ENCODE measurements at regions not wholly inside any gene's neighbourhood (a gene's known extent, or its start where the extent isn't known, plus 50 kb on each side); places are given as distances from the start of the nearest gene placed in this dataset.

DNA sequence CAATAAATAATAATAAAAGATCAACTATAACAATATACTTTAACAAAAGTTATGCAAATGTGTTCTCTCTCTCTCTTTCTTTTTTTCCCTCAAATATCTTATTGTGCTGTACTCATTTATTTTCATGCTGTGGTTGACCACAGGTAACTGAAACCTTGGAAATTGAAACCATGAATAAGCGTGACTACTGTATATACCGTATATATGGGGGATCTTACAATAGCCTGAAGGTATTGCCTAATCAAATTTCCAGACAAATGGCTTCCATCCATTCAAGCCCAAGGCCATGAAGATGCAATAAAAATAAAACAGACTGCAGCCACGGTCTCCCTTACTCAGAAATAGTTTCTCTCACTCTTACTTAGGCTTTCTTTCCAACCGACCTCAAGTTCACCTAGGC, 98.3 kb downstream of the SLITRK6 start:
- intact Hi-C loops (cut with micrococcal nuclease): no loop called here
- Mint-ChIP-seq H3K27ac (no peak overlapping the region), H3K4me3 (ENCODE audit: low read depth) (no peak overlapping the region), H3K36me3 (ENCODE audit: low read depth) (no peaks in the 10 kb centered on the region), H3K4me1 (ENCODE audit: low read depth) (no peaks in the 10 kb centered on the region), H3K9me3 (peaks cover 20% of the 10 kb centered on the region), H3K27me3 (ENCODE audit: low read depth) (no peaks in the 10 kb centered on the region)
- no peak for DNase-seq (ENCODE audit: low spot score)

DNA sequence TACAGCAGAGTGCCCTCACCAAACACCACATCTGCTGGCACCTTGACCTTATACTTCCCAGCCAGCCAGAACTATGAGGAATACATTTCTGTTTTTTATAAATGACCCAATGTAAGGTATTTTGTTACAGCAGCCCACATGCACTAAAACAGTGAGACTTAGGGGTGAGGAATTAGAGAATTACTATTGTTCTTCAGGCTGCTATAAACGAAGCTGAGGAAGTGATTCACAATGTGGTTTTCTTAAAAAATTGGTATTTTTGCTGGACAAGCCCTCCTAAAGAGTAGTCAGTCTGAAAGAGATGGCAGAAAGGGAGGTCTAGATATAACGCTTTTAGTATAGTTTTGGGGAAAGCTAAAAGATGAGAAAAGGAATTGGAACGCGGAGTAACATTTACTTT, 101.0 kb downstream of the SLITRK6 start:
- Mint-ChIP-seq H3K4me1 (ENCODE audit: low read depth) (no peaks in the 10 kb centered on the region), H3K36me3 (ENCODE audit: low read depth) (no peaks in the 10 kb centered on the region), H3K9me3 (peaks cover 24% of the 10 kb centered on the region), H3K4me3 (ENCODE audit: low read depth) (no peak overlapping the region), H3K27me3 (ENCODE audit: low read depth) (no peaks in the 10 kb centered on the region), H3K27ac (no peak overlapping the region)
- intact Hi-C loops (cut with micrococcal nuclease): no loop called here
- no peak for DNase-seq (ENCODE audit: low spot score)

DNA sequence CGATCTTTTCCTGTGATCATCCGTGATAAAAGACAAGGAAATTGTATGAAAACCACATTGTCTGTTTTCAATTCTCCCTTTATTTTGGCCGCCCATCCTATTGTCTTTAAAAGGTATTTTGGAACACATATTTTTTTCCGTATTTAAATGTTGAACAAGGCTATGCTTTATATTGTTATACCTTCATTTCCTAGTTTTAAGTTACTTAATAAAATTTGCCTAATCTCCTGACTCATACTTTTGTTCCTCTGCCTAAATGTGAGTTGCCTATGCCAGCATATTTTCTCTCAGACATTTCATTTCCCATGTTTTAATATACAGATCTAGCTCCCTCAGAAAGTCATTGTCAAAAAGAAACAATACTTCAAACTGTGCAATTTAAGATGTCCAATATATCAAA, 104.2 kb downstream of the SLITRK6 start:
- DNase-seq (ENCODE audit: low spot score): no peak
- no peak overlapping the region for H3K27ac Mint-ChIP-seq
- H3K4me1 Mint-ChIP-seq (ENCODE audit: low read depth): no peaks in the 10 kb centered on the region
- H3K36me3 Mint-ChIP-seq (ENCODE audit: low read depth): no peaks in the 10 kb centered on the region
- H3K4me3 Mint-ChIP-seq (ENCODE audit: low read depth): no peak overlapping the region
- H3K27me3 Mint-ChIP-seq (ENCODE audit: low read depth): no peaks in the 10 kb centered on the region
- peaks cover 22% of the 10 kb centered on the region for H3K9me3 Mint-ChIP-seq
- intact Hi-C loops (cut with micrococcal nuclease): no loop called here

DNA sequence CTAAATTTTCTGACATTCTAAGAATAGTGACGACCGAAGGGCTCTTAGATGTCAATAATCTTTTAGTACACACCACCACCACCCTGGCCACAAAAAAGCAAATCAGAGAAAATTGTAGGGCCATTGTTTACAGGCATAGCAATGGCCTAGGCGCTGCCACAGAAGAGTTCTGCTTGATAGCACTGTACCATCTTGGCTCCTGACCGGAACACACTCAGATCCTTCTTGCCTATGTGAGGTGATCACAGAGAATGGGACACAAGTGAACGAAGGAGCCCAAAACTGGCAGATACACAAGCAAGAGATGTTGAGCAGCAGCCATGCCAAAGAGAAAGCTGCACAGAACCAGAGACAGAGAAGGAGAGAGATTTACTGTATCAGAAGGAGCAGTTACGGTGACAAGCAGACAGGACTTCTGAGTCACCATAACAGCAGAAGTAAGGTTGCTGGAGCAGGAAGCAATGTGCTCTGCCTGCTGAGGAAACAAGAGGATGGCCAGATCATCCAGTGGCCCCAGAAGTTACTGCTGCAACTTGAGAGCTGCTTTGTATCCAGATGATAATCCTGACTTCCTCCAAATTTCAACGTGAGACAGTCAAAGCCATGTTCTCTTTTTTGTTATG, 105.2 kb downstream of the SLITRK6 start:
- H3K27me3 Mint-ChIP-seq (ENCODE audit: low read depth): no peaks in the 10 kb centered on the region
- no peaks in the 10 kb centered on the region for H3K4me1 Mint-ChIP-seq (ENCODE audit: low read depth)
- H3K9me3 Mint-ChIP-seq: peaks cover 22% of the 10 kb centered on the region
- no peak overlapping the region for H3K4me3 Mint-ChIP-seq (ENCODE audit: low read depth)
- no peak for DNase-seq (ENCODE audit: low spot score)
- no peak overlapping the region for H3K27ac Mint-ChIP-seq
- no peaks in the 10 kb centered on the region for H3K36me3 Mint-ChIP-seq (ENCODE audit: low read depth)
- intact Hi-C loops (cut with micrococcal nuclease): no loop called here

DNA sequence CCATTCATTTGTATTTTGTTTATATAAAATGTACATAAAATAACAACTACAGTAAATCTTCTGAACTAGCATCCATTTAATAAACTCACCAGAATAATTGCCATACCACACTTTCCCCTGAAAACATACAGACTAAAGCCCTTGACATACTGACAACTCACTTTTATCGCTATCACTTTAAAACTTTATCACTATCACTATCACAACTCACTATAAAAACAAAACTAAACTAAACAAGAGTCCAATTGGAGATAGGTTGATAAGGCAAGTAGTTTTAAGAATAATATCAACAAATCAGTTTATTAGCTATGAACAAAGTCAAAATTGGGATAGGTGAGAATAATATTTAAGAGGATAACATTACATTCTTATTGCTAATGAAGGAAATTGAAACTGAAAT, 108.9 kb downstream of the SLITRK6 start:
- Mint-ChIP-seq H3K27me3 (ENCODE audit: low read depth) (no peaks in the 10 kb centered on the region), H3K4me1 (ENCODE audit: low read depth) (no peaks in the 10 kb centered on the region), H3K36me3 (ENCODE audit: low read depth) (no peaks in the 10 kb centered on the region), H3K4me3 (ENCODE audit: low read depth) (no peak overlapping the region), H3K9me3 (peaks cover 17% of the 10 kb centered on the region), H3K27ac (no peak overlapping the region)
- no peak for DNase-seq (ENCODE audit: low spot score)
- intact Hi-C loops (cut with micrococcal nuclease): no loop called here

DNA sequence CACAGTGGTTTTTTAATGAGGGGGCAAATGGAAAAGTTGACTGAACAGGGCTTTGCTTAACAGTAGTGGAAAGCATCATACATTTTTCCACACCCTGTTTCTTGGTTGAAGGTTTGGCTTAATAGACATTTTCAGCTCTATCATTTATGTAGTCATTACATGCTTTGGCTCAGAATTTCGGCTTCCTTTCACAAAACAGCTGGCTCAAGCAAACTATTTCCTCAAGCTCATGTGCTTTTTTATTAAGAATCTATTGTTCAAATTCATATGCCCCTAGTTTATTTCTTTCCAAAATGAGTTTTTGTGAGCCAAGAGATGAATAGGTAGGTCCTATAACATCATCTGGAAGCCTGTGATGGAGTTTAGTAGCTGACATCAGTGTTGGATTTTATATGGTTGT, 113.8 kb downstream of the SLITRK6 start:
- H3K27ac Mint-ChIP-seq: no peak overlapping the region
- no peaks in the 10 kb centered on the region for H3K4me1 Mint-ChIP-seq (ENCODE audit: low read depth)
- H3K36me3 Mint-ChIP-seq (ENCODE audit: low read depth): no peaks in the 10 kb centered on the region
- H3K9me3 Mint-ChIP-seq: peaks cover 9% of the 10 kb centered on the region
- no peaks in the 10 kb centered on the region for H3K27me3 Mint-ChIP-seq (ENCODE audit: low read depth)
- no peak overlapping the region for H3K4me3 Mint-ChIP-seq (ENCODE audit: low read depth)
- no peak for DNase-seq (ENCODE audit: low spot score)
- intact Hi-C loops (cut with micrococcal nuclease): no loop called here

DNA sequence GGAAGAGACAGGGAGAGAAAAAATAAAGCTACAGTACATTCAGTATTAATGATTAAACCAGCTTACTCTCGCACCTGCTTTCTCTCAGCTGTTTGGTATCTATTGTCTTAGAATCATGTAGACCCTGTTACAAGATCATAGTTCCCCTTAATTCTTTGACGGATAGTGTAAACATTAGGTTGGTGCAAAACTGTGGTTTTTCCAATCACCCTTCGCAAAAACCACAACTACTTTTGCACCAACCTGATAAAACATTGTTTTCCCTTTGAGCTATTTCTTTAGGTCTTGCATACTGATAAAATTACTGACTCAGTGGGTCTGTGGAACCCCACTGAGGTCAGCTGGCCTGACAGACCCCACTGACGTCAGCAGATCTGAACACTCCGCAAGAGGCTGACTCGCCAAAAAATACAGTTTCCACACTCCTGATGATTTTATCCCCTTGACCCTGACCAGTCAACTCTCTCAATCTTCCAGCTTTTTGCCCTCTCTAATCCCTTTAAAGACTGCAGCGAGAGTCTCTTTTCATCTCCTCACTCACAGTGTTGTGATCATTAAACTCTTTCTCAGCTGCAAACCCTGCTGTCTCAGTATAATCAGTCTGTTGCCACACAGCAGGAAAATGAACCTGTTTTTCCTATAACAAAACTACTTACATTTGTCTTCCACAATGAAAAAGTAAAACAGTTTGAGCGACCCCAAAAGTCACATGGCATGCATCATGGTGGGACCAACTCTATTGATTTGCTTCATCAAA, 123.9 kb downstream of the SLITRK6 start:
- DNase-seq (ENCODE audit: low spot score): no peak
- H3K36me3 Mint-ChIP-seq (ENCODE audit: low read depth): no peaks in the 10 kb centered on the region
- intact Hi-C loops (cut with micrococcal nuclease): no loop called here
- H3K27ac Mint-ChIP-seq: no peak overlapping the region
- H3K4me3 Mint-ChIP-seq (ENCODE audit: low read depth): no peak overlapping the region
- H3K4me1 Mint-ChIP-seq (ENCODE audit: low read depth): no peaks in the 10 kb centered on the region
- no peaks in the 10 kb centered on the region for H3K27me3 Mint-ChIP-seq (ENCODE audit: low read depth)
- peaks cover 29% of the 10 kb centered on the region for H3K9me3 Mint-ChIP-seq

DNA sequence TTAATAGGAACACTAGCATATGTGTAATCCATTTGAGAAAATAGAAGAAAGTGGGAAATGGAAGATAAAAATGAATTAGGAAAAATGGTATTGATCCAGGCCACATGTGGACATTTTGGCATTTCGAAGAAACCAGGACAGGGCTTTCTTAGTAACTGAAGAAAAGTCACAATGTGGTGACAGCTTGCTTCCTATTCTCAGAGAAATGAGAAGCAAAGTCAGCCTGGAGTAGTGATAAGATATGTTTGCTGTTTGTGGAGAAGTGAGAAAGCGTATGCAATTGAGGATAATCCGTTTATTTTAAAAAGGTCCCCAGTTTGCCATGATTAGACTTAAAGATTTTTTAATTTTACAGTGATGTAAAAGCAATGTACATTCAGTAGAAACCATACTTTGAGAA, 127.9 kb downstream of the SLITRK6 start:
- Mint-ChIP-seq H3K9me3 (peaks cover 20% of the 10 kb centered on the region), H3K27ac (no peak overlapping the region), H3K27me3 (ENCODE audit: low read depth) (no peaks in the 10 kb centered on the region), H3K4me3 (ENCODE audit: low read depth) (no peak overlapping the region), H3K4me1 (ENCODE audit: low read depth) (no peaks in the 10 kb centered on the region), H3K36me3 (ENCODE audit: low read depth) (no peaks in the 10 kb centered on the region)
- intact Hi-C loops (cut with micrococcal nuclease): no loop called here
- no peak for DNase-seq (ENCODE audit: low spot score)

DNA sequence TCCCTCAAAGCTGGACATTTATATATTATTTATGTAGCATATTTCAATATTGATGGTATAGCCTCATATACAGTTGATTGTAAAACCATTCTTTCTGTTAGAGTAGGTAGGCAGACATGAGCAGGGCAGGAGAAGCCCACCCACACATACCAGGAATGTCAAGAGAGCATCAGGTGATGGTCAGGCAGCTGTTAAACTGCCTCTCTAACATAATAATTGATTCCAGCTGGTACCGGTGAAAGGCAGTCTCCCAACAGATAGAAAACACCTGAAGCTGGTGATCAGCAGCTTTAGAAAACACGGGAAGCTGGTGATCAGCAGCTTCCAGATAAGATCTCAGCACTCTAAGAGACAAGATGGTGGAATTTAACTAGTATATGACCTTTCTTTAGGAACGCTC, 132.9 kb downstream of the SLITRK6 start:
- H3K27ac Mint-ChIP-seq: no peak overlapping the region
- H3K27me3 Mint-ChIP-seq (ENCODE audit: low read depth): no peaks in the 10 kb centered on the region
- no peaks in the 10 kb centered on the region for H3K36me3 Mint-ChIP-seq (ENCODE audit: low read depth)
- DNase-seq (ENCODE audit: low spot score): no peak
- H3K9me3 Mint-ChIP-seq: peaks cover 7% of the 10 kb centered on the region
- H3K4me3 Mint-ChIP-seq (ENCODE audit: low read depth): no peak overlapping the region
- intact Hi-C loops (cut with micrococcal nuclease): no loop called here
- no peaks in the 10 kb centered on the region for H3K4me1 Mint-ChIP-seq (ENCODE audit: low read depth)

DNA sequence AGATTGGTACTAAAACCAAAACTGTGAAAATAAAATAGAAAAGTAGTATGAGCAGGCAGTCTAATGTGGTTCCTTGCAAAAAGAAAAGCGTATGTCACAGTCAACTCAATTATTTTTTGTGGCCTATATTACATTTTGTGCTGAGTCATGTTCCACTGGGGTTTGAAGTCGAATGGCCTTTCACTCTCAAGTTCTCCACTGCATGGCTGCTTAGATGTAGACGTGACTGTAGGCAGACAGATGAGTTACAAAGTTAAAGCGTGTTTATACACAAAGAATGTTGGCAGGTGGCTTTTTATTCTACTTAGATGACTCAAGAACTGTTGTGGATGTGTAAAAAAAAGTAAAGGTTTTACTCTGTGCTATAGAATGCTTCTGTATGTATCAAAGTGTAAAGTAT, 133.9 kb downstream of the SLITRK6 start:
- no peaks in the 10 kb centered on the region for H3K27me3 Mint-ChIP-seq (ENCODE audit: low read depth)
- DNase-seq (ENCODE audit: low spot score): no peak
- no peaks in the 10 kb centered on the region for H3K36me3 Mint-ChIP-seq (ENCODE audit: low read depth)
- intact Hi-C loops (cut with micrococcal nuclease): no loop called here
- peaks cover 3% of the 10 kb centered on the region for H3K9me3 Mint-ChIP-seq
- no peaks in the 10 kb centered on the region for H3K4me1 Mint-ChIP-seq (ENCODE audit: low read depth)
- H3K27ac Mint-ChIP-seq: no peak overlapping the region
- H3K4me3 Mint-ChIP-seq (ENCODE audit: low read depth): no peak overlapping the region

DNA sequence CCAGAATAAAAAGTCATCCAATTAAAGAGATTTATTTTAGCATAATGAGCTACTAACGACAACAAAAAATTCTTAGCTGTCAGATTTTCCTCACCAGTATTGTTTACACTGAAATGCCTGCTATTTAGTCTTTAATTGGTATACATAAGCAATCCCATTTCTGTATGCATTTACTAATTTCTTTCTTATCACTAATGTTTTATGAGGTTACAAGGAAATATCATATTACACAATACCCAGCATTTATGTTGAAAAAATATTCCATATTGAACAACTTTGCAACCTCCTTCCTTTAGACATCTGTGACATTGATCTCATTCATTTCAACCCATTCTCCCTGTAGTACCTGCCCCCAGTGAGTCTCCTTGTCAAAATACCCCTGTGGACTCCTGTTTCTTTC, 135.4 kb downstream of the SLITRK6 start:
- DNase-seq (ENCODE audit: low spot score): no peak
- Mint-ChIP-seq H3K4me1 (ENCODE audit: low read depth) (no peaks in the 10 kb centered on the region), H3K4me3 (ENCODE audit: low read depth) (no peak overlapping the region), H3K9me3 (peaks cover 3% of the 10 kb centered on the region), H3K27me3 (ENCODE audit: low read depth) (no peaks in the 10 kb centered on the region), H3K36me3 (ENCODE audit: low read depth) (no peaks in the 10 kb centered on the region), H3K27ac (no peak overlapping the region)
- intact Hi-C loops (cut with micrococcal nuclease): no loop called here

DNA sequence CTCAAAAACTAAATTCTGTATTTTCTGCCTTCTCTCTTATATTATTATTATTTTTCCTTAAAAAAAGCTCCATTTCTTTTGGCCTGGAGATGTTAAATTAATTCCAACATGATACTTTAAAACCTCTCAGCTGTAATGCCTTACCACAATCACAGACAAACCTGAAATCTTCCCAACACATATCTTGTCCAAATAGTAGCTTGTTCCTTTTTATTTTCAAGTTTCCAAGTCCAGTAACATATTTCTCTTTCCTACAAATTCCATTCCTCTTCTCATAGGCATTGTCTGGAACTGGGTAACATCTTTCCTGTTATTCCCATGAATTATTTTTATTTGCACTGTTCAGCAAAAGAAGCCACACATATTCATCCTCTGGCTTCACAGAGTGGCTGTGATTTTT, 137.0 kb downstream of the SLITRK6 start:
- DNase-seq (ENCODE audit: low spot score): no peak
- no peak overlapping the region for H3K27ac Mint-ChIP-seq
- H3K36me3 Mint-ChIP-seq (ENCODE audit: low read depth): no peaks in the 10 kb centered on the region
- intact Hi-C loops (cut with micrococcal nuclease): no loop called here
- H3K27me3 Mint-ChIP-seq (ENCODE audit: low read depth): no peaks in the 10 kb centered on the region
- H3K4me1 Mint-ChIP-seq (ENCODE audit: low read depth): no peaks in the 10 kb centered on the region
- H3K9me3 Mint-ChIP-seq: peaks cover 3% of the 10 kb centered on the region
- H3K4me3 Mint-ChIP-seq (ENCODE audit: low read depth): no peak overlapping the region

DNA sequence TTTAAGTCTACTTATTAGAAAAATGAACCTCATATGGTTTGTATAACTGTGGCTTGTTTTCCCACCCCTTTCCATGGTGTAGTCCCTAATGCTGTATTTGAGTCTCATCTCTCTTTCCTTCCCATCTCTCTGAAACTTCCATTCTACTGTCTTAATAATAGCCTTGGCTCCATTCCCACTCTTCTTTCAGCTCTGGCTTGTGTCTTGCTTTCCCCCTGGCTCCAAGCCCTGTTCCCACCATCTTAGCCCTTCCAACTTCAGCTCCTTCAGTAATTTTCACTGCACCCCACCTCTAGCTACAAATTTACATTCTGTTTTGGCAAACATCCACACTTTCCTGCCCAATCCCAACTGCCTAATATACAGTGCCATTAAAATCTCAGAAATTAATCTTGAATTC, 137.5 kb downstream of the SLITRK6 start:
- no peak overlapping the region for H3K27ac Mint-ChIP-seq
- intact Hi-C loops (cut with micrococcal nuclease): no loop called here

More for the DNA sequence above, 137.5 kb downstream of the SLITRK6 start:
- no peak overlapping the region for H3K4me3 Mint-ChIP-seq (ENCODE audit: low read depth)
- H3K4me1 Mint-ChIP-seq (ENCODE audit: low read depth): no peaks in the 10 kb centered on the region
- H3K27me3 Mint-ChIP-seq (ENCODE audit: low read depth): no peaks in the 10 kb centered on the region
- no peaks in the 10 kb centered on the region for H3K36me3 Mint-ChIP-seq (ENCODE audit: low read depth)
- peaks cover 6% of the 10 kb centered on the region for H3K9me3 Mint-ChIP-seq
- DNase-seq (ENCODE audit: low spot score): no peak

All from activated T-helper 2 cell treated with anti-CD3 and anti-CD28 coated beads, Interferon-gamma antibody, Interleukin-2, Interleukin-4, amounts not matched to agents 10 μg/mL and 5 μg/mL and 100 μg/mL, durations not matched to agents 14 hours and 24 hours and 36 hours (primary cell).